Stimulated activated CD4-positive, alpha-beta T cell treated with anti-CD3 and anti-CD28 coated beads, Interleukin-2, amount 100 ng/mL, for 24 hours (primary cell): ENCODE measurements at regions not wholly inside any gene's neighbourhood (a gene's known extent, or its start where the extent isn't known, plus 50 kb on each side); places are given as distances from the start of the nearest gene placed in this dataset.

ENCODE experiments used
- DNase-seq, 2 donors: peaks; one replicate each; pipeline ENCODE4 v3.0.0-alpha.2; 2020

DNA sequence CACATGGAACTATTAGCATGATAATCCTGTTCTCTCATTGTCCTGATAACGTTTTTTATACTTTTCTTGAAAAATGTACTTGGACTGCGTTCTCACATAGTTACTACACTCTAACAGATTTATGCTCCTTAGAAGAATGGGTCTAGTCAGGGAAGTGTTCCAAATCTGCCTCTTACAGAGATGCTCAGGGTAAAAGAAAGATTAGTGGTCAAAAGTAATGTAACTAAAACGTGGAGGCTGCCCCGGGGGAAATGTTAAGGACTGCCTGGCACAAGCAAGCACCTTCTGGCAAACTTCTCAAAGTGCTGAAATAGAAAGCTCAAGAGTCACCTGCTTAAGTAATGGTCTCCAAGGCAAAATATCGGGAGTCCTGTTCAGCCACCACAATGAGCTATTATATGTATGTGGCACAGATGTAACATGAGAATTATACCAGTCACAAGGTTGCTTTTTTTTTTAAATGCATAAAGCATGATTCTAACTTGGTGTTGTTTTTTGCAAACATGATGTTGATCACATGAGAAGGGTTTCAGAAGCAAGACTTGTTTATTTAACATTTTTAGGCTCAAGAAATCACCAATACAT is 244.5 kb upstream of the JARID2 start:
- DNase-seq: no peak

DNA sequence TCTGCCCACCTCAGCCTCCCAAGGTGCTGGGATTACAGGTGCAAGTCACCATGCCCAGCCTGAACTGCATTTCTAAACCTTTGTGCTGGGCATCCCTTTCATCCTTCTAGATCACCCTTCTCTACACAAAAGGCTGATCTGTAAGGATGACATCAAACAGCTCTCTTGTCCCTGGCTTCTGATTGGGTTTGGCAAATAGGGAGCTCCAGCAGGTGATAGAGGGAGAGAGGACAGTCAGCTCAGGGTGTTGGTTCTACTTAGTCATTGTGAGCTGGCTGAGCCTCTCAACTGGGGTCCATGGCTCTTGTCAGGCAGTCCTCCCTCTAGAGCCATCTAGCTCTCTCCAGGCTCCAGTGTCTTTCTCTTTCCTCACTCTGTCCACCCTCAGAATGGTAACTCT is 237.6 kb upstream of the JARID2 start:
- no peak for DNase-seq

DNA sequence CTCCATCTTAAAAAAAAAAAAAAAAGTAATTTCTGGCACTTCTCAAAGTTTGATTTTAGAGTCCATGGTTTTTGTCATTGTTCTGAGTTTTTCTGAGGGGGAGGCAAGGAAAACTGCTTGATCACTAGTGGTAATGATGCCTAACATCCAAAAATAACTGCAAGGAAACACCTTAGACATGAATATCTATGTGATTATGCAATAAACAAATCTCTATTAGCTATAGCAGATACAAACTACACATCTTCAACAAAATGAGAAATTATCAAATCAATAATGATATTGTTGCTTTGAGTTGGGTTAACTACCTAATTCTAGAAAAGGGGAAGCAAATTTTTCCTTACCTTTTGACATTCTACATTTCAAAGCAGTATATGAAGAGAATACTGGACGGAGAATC is 230.9 kb upstream of the JARID2 start:
- no peak for DNase-seq

DNA sequence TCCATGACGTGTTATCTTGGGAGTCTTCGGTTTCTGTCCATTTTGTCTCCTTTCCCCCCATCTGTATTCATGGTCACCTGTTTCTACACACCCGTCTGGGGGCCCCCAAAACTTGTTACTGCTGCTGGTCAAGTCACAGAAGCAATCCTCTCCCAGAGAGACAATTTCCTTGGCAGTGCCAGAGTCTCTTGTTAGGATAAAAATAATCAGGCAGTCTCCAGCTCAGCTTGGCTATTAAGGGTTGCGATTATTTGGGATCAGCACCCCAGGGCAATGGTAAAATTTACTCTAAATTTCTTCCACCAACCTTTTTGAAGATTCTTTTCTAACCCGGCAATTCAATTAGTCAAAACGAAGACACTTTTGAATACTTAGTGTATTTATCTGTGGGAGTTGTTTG is 229.1 kb upstream of the JARID2 start:
- DNase-seq: no peak

DNA sequence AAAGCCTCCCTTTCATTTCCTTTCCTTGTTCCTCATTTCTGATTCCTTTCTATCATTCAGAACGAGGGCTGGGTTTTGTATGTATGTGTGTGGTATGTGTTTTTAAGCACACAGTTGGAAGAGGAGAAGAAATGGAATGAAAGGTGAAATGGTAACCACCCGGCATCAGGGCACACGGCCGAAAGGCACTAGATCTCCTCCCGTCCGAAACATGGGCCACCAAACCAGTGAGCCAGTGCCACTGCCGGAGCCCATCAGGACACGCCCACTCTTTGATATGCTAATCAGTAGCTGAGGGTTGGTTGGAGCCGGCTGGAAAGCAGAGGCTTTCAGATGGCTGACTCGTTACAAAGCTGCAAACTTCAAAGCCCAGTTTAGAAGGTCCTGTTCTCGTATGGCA is 228.6 kb upstream of the JARID2 start:
- peak in 1 of 2 donors; percentile 10 for DNase-seq

DNA sequence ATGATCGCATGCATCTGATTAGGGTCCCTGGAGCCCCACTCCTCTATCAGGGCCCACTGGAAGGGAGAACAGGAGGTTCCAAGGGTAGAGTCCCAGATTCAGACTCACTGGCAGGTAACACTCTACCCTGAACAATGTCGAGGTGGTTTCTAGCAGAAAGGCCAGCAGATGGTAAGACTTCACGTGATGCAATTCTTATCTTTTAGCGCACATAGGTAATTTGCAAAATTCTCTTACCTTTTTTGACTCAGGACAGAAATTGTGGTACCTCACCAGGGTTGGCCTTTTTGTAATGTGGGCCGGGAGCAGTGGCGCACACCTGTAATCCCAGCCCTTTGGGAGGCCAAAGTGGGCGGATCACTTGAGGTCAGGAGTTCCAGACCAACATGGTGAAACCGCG is 228.1 kb upstream of the JARID2 start:
- no peak for DNase-seq

DNA sequence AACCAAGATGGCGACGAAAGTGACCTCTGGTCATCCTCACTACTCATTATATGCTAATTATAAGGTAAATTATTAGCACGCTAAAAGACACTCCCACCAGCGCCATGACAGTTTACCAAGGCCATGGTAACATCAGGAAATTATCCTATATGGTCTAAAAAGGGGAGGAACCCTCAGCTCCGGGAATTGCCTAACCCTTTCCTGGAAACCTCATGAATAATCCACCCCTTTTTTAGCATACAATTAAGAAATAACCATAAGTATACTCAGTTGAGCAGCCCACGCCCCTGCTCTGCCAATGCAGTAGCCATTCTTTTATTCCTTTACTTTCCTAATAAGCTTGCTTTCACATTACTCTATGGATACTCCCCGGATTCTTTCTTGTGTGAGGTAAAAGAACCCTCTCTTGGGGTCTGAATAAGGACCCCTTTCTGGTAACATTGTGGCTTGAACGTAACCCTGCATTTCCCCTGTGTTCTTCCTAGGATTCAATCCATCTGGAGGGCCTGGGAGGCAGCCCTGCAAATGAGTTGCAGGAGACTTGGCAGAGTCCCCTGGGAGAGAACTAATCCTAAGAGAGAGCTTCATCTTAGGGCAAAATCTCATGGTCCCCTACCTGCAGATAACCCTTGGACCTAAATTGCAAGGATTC is 225.6 kb upstream of the JARID2 start:
- DNase-seq: no peak

DNA sequence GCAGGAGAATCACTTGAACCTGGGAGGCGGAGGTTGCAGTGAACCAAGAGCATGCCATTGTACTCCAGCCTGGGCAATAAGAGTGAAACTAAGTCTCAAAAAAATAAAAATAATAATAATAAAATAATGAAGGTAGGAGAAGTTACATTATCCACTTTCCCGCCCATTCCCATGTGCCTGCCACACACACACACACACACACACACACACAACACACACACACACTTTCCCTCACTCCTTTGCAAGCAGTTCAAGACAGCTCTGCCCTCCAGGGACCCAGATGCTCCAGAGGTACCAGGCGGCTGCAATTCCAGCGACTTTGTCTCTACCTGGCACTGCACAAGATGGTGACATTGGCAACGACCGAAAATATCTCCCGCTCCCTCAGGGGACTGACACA is 224.8 kb upstream of the JARID2 start:
- DNase-seq: no peak

DNA sequence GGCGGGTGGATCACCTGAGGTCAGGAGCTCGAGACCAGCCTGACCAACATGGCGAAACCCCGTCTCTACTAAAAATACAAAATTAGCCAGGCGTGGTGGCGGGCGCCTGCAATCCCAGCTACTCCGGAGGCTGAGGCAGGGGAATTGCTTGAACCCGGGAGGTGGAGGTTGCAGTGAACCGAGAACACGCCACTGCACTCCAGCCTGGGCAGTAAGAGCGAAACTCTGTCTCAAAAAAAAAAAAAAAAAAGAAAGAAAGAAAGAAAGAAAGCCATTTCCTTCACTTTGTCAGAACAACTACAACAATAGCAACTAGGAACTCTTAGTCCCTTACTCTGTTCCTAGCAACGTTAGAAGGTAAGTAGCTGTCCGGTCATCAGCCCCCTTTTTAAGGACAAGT is 222.9 kb upstream of the JARID2 start:
- peak in 1 of 2 donors; percentile 3 for DNase-seq

DNA sequence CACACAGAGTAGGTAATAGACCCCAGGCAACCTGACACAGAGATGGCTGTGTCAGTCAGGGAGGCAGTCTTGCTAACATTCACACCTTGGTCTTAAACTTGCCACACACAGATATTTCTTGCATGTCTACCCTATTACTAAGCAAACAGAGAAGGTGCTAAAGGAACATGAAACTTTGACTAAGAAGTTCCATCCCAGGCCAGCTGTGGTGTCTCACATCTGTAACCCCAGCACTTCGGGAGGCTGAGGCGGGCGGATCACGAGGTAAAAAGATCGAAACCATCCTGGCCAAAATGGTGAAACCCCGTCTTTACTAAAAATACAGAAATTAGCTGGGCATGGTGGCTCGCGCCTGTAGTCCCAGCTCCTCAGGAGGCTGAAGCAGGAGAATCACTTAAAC is 222.4 kb upstream of the JARID2 start:
- DNase-seq: peak; percentile 68 to 71

DNA sequence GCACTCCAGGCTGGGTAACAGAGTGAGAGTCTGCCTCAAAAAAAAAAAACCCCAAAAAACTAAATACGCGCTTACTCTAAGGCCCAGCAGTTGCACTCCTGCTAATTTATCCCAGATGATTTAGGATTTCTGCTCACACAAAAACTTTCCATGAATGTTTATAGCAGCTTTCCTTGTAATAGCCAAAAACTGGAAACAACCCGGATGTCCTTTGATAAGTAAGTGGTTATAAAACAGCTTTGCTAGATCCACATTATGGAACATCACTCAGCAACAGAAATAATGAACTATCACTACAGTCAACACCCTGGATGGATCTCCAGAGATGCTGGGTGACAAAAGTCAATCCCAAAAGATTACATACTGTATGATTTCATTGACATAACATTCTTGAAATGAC is 220.4 kb upstream of the JARID2 start:
- no peak for DNase-seq

DNA sequence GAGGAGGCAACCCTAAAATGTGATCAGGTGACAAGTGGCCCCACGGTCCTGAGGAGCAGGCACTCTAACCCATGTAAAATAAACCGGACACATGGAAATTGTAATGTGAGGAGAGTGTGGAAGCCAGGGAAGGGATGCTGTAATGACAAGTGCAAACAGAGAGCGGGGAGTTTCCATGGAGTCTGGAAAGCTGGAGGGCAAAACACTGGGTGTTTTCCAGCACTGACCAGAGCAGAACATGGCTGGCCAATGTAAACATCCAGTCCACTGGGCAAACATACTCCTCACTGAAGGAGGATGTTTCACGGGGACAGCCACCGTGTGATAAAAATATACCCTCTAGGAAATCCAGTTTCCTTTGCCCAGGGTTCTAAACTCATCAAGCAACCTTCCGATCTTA is 219.0 kb upstream of the JARID2 start:
- no peak for DNase-seq

DNA sequence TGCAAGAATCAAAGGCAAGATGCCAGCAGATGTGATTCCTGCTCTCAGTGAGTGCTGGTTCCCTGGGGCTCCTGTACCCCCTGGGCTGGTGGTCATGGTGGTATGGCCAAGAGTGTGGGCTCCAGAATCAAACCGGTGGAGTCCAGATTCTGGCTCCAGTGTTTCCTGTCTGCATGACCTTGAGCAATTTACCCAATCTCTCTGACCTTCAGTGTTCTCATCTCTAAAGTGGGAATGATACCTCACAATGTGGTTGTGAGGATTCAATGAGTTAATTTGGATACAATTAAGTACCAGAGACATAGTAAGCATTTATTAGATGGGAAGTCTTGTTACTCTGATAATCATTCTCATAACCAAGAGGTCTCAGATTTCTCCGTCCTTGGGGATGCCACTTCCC is 218.4 kb upstream of the JARID2 start:
- no peak for DNase-seq

DNA sequence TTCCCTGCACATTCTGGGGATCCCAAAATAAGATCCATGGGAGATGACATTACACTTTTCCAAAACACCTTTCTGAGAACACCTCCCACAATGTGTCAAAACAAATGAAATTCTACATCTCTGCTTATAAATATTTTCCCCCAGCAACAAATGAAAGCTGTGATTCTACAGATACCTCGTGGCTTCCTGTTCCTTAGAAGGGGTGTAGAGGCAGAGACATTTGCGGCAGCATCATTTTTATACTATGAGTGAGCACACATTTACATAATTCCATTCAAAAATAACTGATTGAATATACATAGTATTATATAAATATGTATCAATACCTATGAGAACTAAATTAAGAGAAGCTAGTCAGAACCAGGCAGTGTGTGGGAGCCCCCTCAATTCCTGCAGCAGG is 213.9 kb upstream of the JARID2 start:
- no peak for DNase-seq

DNA sequence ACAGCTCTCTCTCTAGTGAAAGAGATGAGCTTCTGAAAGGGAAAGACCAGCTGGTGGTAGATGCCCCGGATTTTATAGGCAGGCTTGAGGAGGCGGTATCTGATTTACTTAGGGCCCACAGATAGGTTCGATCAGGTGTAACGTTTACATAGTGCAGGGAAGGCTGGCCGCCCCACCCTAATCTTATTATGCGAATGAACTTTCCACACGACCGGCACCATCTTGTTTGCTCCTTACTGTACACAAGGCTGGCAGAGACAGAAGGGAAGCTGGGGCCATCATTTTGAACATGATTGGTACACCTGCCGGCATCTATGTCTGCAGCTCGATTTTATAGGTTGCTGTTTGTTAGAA is 212.0 kb upstream of the JARID2 start:
- no peak for DNase-seq

DNA sequence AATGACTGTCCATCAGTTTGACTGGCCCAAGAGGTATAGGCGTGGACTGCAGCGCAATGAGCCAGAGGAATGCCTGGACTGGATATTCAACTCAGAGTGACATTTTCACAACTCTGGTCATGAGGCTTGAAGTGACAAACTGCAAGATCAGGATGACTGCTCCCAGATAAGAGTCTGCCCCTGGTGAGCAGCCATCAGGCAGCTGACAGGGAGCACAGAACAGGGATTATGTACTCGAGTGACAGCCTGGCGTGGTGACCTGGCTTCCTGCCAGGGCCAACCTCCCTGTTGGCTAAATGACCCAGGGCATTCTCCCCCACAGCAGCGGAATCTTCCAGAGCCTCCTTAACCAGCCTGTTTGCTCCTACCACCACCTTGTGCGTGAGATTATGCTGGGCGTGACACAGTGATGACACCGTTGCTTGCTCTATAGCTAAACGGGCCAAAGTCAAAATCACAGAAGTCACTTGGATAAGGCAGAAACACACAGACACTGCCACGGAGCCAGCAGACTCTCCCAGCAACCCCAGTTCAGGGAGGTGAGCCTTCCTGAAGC is 209.1 kb upstream of the JARID2 start:
- no peak for DNase-seq

DNA sequence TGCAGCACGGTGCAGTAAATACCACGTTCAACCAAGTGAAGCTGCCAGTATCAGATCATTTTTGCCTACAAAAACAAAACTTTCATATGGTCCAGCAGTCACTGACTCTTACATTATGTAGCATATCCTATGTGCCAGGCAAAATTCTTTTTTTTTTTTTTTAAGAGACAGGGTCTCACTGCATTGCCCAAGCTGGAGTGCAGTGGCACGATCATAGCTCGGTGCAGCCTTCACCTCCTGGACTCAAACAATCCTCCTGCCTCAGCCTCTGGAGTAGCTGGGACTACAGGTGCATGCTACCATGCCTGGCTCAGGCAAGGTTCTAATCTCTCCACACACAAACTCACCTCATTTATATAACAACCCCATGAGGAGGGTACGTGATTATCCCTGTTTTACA is 208.6 kb upstream of the JARID2 start:
- no peak for DNase-seq

DNA sequence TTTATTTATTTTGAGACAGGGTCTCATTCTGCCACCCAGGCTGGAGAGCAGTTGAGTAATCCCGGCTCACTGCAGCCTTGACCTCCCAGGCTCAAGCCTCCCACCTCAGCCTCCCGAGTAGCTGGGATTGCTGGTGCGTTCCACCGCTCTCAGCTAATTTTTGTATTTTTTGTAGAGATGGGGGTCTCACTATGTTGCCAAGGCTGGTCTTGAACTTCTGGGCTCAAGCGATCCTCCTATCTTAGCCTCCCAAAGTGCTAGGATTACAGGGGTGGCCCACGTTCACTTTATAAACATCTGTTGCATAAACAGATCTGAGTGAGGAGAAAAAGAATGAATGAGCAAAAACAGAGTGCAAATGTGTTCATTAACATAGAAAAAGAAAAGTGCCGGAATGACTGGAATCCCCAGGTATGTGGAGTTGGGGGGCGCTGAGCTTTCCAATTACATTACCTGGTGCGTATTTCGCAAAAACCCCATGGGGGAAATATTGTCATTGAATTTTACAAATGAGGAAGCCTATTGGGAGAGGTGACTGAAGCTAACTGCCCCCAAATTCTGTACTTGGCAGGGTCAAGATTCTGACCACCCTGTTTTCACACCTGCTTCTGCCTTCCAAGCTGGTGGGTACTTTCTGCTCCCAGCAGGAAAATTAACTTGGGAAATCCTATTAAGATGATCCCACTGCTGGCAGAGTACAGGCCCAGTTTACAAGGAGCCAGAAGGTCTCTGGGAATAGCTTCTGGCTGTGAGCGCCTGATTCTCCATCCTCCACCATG is 207.7 kb upstream of the JARID2 start:
- DNase-seq: no peak

DNA sequence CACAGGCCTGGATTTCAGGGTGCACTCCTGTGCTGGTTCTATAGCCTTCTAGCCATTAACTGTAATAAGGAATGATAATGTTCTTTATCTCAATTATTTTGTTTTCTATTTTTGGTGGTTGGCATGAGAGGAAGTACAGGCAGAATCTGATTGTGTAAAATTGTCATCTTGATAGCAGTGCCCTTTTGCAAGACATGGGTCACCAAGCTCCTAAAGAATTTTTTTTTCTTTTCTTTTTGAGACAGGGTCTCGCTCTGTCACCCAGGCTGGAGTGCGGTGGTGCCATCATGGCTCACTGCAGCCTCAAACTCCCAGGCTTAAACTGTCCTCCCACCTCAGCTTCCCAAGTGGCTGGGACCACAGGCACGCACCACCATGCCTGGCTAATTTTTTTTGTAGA is 206.7 kb upstream of the JARID2 start:
- no peak for DNase-seq

DNA sequence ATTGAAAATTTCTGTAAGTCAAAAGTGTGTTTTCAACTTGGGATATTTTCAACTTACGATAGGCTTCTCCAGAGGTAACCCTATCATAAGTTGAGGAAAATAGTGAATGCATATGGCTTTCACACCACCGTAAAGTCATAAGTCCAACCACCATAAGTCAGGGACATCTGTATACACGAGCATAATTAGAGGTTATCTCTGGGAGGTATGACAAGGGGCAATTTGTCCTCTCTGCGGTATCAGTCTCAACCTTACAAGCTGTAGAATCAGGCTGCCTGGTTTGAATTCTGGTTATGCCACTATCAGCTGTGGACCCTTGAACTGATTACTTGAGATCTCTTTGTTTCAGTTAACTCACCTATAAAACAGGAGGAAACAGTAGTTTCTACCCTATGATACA is 202.9 kb upstream of the JARID2 start:
- no peak for DNase-seq

DNA sequence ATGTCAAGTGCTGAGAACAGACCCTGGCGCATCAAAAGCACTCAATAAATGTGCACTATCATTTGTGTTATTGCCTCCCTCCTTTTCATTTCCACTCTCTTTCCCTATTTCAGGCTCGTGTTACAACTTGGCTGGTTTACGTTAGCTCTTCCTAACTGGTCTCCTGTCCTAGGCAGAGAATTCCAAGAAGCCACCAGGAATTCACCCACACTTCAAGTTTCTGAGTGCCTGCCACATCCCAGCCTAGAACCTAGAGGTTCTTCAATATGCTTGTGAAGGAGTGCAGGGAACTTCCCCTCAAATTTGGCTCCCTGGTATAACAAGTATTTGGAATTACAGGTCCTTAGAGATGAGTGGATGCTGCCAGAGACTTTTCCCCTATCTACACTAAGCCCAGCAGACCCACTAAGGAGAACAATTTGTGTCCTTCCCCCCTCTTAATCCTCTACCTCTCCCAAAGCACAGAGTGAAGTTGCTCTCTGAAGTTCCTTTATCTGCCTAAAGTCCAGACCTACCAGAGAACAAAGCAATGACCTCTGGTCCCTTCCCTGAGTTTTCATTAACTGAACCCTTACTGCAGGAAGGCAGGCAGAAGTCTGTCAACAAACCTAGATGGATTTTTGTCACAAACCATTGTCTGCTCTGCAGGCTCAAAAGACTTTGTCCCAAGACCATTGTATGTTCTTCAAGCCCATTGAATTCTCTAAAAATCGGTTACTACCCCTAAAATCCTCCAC is 201.6 kb upstream of the JARID2 start:
- DNase-seq: no peak

DNA sequence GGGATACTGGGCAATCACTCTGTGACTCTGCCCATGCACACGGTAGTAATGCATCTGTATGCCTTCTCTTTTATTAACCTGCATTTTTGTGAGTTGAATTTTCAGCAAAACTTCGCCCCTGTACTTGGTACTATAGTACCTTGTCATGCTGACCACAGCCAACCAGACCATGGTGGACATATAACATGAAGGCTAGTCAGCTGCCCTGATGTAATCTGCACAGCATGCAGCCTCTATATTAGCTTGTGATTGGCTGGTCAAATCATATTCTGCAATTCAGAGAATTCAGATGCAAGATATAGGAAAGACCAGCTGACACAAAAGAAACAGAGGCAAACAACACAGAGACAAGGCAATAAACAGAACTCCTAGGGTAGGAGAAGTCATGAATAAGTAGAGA is 200.9 kb upstream of the JARID2 start:
- no peak for DNase-seq

DNA sequence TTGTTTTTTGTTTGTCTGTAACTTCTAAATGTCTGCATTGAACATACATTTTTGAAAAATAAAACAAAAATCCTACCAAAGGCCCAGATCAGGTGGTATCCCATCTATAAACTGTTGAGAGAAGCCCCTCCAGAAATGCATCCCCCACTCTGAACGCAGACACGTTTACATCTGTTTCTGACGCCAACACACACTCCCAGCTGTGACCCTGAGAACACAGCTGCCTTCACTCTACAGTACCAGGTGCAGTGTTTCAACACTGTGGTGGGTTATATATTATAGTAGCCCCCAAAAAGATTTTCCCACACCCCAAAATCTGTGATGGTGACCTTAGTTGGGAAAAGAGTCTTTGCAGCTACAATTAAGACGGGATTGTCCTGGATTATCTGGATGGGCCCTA is 199.1 kb upstream of the JARID2 start:
- no peak for DNase-seq

DNA sequence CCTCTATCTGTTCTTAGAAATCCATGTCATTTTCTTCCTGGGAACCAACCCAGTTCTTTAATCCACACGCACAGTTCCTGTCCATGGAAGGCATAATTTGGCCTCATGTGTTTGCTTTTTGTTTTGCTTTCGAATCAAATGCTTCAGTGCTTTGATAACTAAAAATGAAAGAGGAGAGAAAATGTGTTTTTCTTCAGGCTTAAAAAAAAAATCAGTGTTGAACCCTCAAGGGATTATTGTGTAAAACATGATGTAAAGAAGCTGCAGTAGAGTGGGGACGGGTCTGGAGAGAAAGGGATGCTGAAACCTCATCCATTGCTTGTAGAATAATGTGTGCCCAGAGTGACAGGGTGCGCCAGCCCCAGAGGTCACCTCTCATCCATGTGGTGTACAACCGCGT is 197.5 kb upstream of the JARID2 start:
- no peak for DNase-seq
